ENCODE measurements at regions not wholly inside any gene's neighbourhood (a gene's known extent, or its start where the extent isn't known, plus 50 kb on each side); places are given as distances from the start of the nearest gene placed in this dataset.

DNA sequence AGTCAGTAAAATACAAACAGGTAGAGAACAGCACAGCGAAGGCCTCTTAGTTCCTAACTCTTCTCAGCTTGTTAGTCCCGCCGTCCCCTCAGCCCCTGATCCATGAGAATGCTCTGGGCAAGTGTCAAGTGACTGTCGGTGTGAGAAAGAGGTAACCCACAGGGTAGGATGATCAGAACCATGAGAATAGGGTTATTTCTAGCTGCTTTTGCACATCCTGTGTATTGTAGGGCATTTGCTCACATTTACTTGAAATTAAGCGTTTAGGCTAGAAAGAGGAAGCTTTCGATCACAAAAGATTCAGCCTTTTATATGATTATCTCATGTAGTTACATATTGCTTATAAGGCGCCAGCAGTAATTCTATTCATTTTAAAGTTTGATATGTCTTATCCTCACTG lies 103.0 kb upstream of the PDE10A start:
- TF ChIP-seq, protein P1, sequence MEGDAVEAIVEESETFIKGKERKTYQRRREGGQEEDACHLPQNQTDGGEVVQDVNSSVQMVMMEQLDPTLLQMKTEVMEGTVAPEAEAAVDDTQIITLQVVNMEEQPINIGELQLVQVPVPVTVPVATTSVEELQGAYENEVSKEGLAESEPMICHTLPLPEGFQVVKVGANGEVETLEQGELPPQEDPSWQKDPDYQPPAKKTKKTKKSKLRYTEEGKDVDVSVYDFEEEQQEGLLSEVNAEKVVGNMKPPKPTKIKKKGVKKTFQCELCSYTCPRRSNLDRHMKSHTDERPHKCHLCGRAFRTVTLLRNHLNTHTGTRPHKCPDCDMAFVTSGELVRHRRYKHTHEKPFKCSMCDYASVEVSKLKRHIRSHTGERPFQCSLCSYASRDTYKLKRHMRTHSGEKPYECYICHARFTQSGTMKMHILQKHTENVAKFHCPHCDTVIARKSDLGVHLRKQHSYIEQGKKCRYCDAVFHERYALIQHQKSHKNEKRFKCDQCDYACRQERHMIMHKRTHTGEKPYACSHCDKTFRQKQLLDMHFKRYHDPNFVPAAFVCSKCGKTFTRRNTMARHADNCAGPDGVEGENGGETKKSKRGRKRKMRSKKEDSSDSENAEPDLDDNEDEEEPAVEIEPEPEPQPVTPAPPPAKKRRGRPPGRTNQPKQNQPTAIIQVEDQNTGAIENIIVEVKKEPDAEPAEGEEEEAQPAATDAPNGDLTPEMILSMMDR (conservative IDR thresholded peaks at IDR 0.05; ENCODE audit: low read depth, low read length) = no peak
- TF ChIP-seq EZH2 (IDR thresholded peaks at IDR 0.05; ENCODE audit: low read length, unreplicated experiment) = no peak
